ENCODE measurements at regions not wholly inside any gene's neighbourhood (a gene's known extent, or its start where the extent isn't known, plus 50 kb on each side); places are given as distances from the start of the nearest gene placed in this dataset.
"Not testable (repeated sequence)": the region's sequence is repeated elsewhere in the genome, so short reads cannot be mapped to it uniquely, and the experiment has no call there.

DNA sequence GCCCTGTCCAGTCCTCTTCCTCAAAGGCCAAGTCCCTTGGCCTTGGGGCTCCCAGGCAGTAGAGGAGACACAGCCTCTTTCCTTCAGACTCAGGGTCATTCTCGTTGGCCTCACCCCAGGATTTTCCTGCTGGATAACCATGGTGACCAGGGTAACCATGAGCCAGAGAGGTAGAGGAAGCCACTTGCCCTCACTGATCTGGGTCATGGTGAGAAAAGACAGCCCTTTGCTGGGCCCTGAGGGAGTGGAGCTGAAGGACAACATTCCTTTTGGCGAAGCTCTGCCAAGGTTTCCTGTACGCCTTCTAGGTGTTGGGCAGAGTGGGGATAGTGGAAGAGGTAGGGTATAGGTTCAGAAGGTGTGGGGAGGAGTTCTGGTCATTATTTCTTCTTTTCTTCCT is 53.1 kb upstream of the WNT4 start:
- H3K27me3 Mint-ChIP-seq: peaks cover 30% of the 10 kb centered on the region
- H3K4me1 Mint-ChIP-seq: no peaks in the 10 kb centered on the region
- no peak for DNase-seq
- no peaks in the 10 kb centered on the region for H3K36me3 Mint-ChIP-seq
- CTCF ChIA-PET: interaction anchor here (0.6 kb wide), 1 partner anchor 186 kb away, joined by 4 read pairs; no protein-coding TSS in a partner anchor
- H3K9me3 Mint-ChIP-seq: no peaks in the 10 kb centered on the region
- no peak overlapping the region for H3K27ac Mint-ChIP-seq
- H3K4me3 Mint-ChIP-seq: no peak overlapping the region

DNA sequence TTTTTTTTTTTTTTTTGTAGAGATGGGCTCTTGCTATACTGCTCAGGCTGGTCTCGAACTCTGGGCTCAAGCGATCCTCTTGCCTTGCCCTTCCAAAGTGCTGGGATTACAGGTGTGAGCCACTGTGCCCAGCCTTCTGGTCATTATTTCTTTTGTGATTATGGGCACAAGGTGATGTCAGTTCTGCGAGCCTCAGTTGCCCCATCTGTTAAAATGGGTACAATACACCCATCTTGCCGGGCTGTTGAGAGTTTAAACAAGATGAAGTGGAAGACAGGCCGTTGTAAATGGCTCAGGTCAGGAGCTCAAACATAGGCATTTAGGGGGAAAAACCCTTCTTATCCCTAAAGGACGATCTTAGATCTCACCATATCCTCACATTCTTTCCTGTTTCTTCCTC is 53.7 kb upstream of the WNT4 start:
- peak overlapping the region; percentile 31 for H3K27ac Mint-ChIP-seq
- DNase-seq: no peak
- no peaks in the 10 kb centered on the region for H3K9me3 Mint-ChIP-seq
- H3K4me1 Mint-ChIP-seq: no peaks in the 10 kb centered on the region
- H3K36me3 Mint-ChIP-seq: no peaks in the 10 kb centered on the region
- no peak overlapping the region for H3K4me3 Mint-ChIP-seq
- CTCF ChIA-PET: interaction anchor here (0.6 kb wide), 1 partner anchor 185 kb away, joined by 4 read pairs; no protein-coding TSS in a partner anchor
- peaks cover 26% of the 10 kb centered on the region for H3K27me3 Mint-ChIP-seq

DNA sequence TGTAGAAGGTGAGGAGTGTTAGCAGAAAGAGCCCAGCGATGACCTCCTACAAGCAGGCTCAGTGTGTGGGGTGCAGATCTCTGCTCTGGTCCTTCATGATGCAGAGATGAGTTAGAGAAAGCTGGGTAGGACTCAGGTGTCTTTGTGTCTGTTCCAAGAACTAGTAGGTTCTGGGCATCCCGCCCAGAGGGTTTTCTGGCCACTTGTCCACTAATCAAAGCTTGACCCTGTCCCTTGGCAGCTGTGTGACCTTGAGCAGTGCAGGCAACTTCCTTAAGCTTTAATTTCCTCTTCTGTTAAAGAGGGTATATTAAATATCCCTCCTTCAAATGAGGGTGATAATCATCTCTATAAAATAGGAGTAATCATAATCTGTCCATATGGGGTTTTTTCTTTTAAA is 54.7 kb upstream of the WNT4 start:
- DNase-seq: no peak
- Mint-ChIP-seq H3K36me3 (no peaks in the 10 kb centered on the region), H3K4me1 (no peaks in the 10 kb centered on the region), H3K27me3 (peaks cover 25% of the 10 kb centered on the region), H3K4me3 (no peak overlapping the region), H3K27ac (no peak overlapping the region), H3K9me3 (no peaks in the 10 kb centered on the region)
- CTCF ChIA-PET: no interaction called here

DNA sequence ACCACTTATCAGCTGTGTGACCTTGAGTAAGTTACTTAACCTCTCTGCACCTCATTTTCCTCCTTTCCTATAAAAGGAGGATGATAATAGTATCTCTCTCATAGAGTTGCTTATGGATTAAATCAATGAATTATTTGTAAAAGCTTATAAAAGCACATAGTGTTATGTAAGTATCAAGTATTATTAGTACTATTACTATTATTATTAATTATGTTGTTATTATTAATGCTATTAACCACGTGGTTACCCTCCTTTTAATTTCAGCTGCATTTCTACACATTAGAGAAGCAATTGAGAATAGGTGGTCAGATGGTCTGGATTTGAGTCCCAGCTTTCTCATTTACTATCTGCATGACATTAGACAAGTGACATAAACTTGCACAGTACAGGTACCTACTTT is 58.1 kb upstream of the WNT4 start:
- H3K27ac Mint-ChIP-seq: no peak overlapping the region

DNA sequence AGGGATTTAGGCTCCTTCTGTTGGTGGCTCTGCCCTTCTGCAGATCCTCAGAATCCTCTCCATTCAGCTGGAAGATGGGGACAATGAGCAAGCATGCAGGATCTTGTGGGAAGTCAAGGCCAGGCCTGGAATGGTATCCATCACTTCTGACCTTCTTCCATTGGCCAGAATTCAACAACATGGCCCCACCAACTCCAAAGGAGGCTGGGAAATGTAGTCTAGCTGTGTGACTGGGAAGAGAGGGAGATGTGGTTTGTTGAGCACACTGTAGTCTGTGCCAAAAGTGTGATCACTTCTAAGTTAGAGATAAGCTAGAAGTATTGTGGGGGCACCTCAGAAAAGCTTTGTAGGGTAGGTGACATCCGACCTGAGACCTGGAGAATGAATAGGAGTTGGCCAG is 60.4 kb upstream of the WNT4 start:
- no peak for DNase-seq
- Mint-ChIP-seq H3K36me3 (no peaks in the 10 kb centered on the region), H3K4me1 (no peaks in the 10 kb centered on the region), H3K27ac (no peak overlapping the region), H3K4me3 (no peak overlapping the region), H3K9me3 (no peaks in the 10 kb centered on the region), H3K27me3 (peaks cover 45% of the 10 kb centered on the region)
- CTCF ChIA-PET: no interaction called here

More for the DNA sequence above, 58.1 kb upstream of the WNT4 start:
- CTCF ChIA-PET: no interaction called here
- no peaks in the 10 kb centered on the region for H3K4me1 Mint-ChIP-seq
- H3K4me3 Mint-ChIP-seq: no peak overlapping the region
- H3K36me3 Mint-ChIP-seq: no peaks in the 10 kb centered on the region
- H3K9me3 Mint-ChIP-seq: no peaks in the 10 kb centered on the region
- DNase-seq: no peak
- H3K27me3 Mint-ChIP-seq: peaks cover 39% of the 10 kb centered on the region

DNA sequence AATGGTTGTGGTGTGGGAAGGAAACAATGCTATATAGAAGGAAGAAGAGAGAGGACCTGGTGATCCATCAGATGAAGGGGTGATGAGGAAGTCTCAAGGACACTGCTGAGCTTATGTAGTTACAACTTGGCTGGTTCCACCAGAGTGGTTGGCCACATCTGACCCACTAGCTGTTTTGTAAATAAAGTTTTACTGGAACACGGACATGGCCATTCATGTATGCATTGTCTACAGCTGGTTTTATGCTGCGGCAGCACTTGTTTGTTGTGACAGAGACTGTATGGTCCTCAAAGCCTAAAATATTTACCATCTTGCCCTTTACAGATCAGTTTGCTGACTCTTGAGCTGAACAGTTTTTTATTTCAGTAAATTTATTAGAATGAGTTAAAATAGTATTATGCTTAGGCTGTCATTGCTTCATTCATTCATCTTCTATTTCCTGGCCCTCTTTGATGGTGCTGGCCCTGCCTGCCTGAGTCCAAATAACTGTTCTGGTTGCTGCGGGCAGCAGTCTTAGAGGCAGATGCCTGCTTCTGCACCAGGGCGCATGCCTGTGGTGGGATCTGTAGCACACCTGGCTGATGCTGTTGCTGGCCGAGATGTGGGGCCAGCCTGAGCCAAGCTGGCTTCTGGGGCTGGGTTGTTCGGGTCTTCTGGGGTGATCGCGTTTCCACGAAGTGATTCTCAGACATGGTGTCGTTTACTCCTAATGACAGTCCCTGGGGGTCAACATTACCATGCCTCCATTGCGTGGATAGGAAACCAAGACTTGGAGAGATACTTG is 61.4 kb upstream of the WNT4 start:
- CTCF ChIA-PET: no interaction called here
- Mint-ChIP-seq H3K27ac (no peak overlapping the region), H3K9me3 (no peaks in the 10 kb centered on the region), H3K27me3 (peaks cover 54% of the 10 kb centered on the region), H3K4me3 (no peak overlapping the region), H3K36me3 (no peaks in the 10 kb centered on the region), H3K4me1 (no peaks in the 10 kb centered on the region)
- DNase-seq: no peak

DNA sequence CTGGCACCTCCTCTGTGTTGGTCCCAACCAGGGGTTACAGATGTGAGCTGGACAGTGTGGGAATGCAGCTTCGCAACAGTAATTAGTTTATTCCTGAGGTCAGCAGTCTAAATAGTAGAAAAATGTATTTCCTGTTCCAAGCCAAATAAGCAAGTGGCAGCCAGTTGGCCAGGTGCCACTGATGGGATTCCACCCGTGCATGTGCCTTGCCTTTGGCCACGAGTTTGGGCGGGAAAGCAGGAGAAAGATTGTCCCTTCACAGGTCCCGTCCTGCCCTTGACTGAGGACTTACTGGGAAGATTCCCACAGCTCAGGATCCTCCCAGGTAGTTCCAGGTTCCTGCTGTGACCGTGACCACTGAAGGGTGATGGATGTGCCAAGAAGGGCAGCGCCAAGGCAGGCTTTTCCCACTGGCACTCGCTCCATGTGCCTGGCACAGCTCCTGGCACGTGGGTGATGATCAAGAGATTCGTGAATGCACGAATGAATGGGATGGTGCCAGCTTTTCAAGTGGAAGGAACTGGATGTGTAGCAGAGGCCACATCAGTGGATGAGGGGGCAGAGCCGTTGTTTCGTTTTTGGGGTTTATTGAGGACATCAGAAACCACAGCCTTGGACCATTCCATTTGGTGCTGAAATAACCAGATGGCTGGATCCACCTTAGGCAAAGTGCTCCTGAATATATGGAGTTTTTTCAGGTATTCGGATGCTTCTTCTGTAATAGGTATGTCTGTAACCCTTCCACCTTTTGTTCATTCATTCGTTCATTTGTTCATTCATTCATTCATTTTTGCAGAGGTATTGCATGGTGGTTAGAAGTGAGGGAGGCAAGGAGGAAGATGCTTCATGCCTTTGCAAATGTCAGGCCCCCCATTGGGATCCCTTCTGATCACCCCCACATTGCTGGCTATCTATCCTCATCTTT is 62.4 kb upstream of the WNT4 start:
- CTCF ChIA-PET: no interaction called here
- H3K27ac Mint-ChIP-seq: no peak overlapping the region
- DNase-seq: no peak
- no peaks in the 10 kb centered on the region for H3K36me3 Mint-ChIP-seq
- no peaks in the 10 kb centered on the region for H3K4me1 Mint-ChIP-seq
- H3K9me3 Mint-ChIP-seq: no peaks in the 10 kb centered on the region
- H3K4me3 Mint-ChIP-seq: no peak overlapping the region
- H3K27me3 Mint-ChIP-seq: peaks cover 63% of the 10 kb centered on the region

DNA sequence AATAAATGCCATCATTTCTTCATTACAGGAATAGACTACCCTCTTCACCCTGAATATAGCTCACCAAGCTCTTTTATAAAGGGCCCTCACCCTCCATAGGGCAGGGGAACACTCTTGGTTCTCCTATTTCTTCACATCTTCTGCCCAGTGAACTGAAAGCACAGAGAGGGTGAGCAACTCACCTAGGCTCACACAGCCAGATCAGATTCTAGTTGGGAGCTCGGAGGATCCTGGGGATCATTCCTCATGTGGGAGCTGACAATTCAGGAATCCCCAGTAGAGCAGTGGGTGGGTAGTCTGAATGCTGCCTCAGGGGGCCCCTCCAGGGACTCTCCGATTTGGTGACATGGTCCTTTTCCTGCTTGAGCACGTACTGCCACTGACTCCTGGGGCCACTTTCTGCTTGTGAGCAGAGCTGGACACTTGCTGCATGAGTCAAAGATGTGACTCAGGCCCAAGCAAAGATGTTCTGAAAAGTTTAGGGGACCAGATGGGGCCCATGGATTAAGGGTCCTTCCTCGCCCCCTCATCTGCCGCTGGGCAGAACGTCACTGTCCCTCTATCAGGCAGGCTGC is 63.7 kb upstream of the WNT4 start:
- CTCF ChIA-PET: no interaction called here
- H3K27me3 Mint-ChIP-seq: peaks cover 72% of the 10 kb centered on the region
- H3K4me1 Mint-ChIP-seq: no peaks in the 10 kb centered on the region

DNA sequence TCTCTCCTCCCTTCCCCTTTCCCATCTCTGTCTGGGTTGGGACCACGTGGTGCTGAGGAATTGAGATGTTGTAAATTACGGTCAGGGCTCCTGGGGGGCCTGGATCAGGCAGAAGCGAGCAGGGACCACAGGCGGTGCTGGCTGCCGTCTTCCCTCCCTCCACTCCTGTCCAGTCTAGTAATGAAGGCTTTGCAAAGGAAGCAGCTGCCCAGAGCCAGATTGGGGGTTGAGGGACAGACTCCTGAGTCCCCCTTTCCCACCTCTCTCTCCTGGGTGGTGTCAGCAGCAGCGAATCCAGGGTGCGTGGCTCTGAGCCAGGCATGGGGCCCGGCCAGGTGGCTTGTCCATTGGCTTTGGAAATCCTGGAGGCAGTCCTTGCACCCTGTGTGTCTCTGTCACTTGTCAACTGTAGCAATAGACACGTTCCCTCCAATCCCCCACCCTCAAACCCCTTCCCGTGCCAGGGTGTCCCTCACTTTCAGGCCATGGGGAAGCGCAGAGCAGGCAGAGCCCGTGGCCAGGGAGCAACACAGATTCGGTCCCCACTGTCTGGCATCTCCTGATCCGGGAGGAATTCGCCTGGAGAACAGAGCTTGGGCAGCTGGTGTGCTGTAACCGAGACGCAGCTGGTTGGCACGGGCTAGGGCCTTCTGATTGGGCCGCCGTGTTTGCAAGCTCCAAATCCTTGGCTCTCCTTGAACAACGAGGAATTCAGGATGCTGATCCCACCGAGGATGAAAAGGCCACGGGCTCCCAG is 64.8 kb upstream of the WNT4 start:
- Mint-ChIP-seq H3K4me1 (no peaks in the 10 kb centered on the region), H3K27ac (no peak overlapping the region), H3K36me3 (no peaks in the 10 kb centered on the region), H3K9me3 (no peaks in the 10 kb centered on the region), H3K27me3 (peaks cover 79% of the 10 kb centered on the region), H3K4me3 (no peak overlapping the region)
- CTCF ChIA-PET: no interaction called here
- DNase-seq: no peak

More for the DNA sequence above, 63.7 kb upstream of the WNT4 start:
- Mint-ChIP-seq H3K4me3 (no peak overlapping the region), H3K27ac (no peak overlapping the region), H3K9me3 (no peaks in the 10 kb centered on the region), H3K36me3 (no peaks in the 10 kb centered on the region)
- DNase-seq: no peak

DNA sequence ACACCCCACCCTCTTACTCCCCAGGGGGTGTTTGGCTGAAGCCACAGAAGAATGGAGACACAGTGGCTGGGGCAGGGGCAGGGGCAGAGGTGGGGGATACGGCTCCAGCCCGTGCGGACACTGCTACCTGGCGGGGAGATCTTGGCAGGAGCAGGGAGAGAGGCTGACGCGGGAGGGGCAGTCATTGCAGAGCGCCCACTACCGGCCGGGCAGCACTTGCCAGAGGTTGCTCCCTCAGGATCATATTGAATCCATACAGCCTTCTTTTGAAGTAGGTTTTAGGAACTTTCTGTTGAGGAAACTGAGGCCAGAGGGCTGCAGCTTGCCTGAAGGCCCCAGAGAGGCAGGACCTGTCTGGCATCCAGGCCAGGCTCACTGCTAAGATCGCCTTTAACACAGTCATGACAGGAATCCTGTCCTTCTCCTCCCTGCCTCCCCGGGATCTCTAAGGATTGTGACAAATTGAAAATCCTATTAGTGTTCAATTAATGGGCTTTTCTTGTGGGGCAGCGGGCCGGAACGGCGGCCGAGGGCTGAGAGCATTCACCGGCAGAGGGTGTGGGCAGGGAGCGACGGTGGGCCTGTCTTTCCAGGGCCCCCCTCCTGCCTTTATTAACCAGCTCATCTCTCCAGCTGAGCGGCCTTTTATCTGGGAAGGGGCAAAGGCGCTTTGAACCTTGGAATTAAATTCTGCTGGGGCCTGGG is 65.5 kb upstream of the WNT4 start:
- Mint-ChIP-seq H3K9me3 (no peaks in the 10 kb centered on the region), H3K4me1 (no peaks in the 10 kb centered on the region), H3K36me3 (no peaks in the 10 kb centered on the region), H3K27me3 (peaks cover 83% of the 10 kb centered on the region), H3K27ac (no peak overlapping the region), H3K4me3 (no peak overlapping the region)
- CTCF ChIA-PET: no interaction called here
- DNase-seq: no peak

DNA sequence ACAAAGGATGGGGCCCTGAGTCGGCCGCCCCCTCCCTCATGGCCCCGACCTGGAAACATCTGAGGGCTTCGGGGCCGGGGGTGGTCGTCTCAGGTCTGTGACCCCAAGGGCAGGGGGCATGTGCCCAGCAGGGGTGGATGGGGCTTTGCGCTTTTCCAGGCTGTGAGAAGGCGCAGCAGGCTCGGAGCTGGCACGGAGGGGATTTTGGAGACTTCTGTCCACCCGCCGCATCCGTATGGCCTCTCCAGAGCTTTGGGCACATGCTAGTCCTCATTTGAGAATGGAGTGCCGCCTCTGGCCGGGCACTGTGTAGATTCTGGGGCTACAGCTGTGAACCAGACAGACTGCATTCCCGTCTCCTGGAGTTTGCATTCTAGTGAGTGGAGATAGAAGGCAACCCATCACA is 66.1 kb upstream of the WNT4 start:
- H3K27me3 Mint-ChIP-seq: peaks cover 78% of the 10 kb centered on the region
- no peaks in the 10 kb centered on the region for H3K9me3 Mint-ChIP-seq
- DNase-seq: no peak
- no peaks in the 10 kb centered on the region for H3K4me1 Mint-ChIP-seq
- H3K4me3 Mint-ChIP-seq: no peak overlapping the region
- CTCF ChIA-PET: no interaction called here
- no peaks in the 10 kb centered on the region for H3K36me3 Mint-ChIP-seq
- H3K27ac Mint-ChIP-seq: no peak overlapping the region

DNA sequence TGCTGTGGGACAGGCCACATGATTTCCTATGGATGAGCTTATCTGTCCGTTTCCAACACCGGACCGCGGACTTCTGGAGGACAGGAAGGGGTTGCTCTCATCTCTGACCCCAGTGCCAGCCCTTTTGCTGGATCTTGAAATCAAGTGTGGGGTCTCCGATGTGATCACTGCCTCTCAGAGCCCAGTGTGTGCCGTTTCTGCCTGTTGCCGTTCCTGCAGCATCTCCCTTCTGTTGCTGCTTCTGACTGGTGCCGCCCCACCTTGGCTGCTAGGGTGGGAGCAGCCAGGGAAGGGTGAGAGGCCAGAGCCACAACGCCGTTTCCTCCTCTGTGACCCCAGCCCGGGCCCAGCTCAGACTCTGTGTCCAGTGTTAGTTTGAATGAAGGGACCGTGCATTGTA is 67.3 kb upstream of the WNT4 start:
- CTCF ChIA-PET: no interaction called here
- no peaks in the 10 kb centered on the region for H3K4me1 Mint-ChIP-seq
- DNase-seq: no peak
- no peaks in the 10 kb centered on the region for H3K9me3 Mint-ChIP-seq
- H3K4me3 Mint-ChIP-seq: no peak overlapping the region
- no peaks in the 10 kb centered on the region for H3K36me3 Mint-ChIP-seq
- peaks cover 79% of the 10 kb centered on the region for H3K27me3 Mint-ChIP-seq
- no peak overlapping the region for H3K27ac Mint-ChIP-seq

DNA sequence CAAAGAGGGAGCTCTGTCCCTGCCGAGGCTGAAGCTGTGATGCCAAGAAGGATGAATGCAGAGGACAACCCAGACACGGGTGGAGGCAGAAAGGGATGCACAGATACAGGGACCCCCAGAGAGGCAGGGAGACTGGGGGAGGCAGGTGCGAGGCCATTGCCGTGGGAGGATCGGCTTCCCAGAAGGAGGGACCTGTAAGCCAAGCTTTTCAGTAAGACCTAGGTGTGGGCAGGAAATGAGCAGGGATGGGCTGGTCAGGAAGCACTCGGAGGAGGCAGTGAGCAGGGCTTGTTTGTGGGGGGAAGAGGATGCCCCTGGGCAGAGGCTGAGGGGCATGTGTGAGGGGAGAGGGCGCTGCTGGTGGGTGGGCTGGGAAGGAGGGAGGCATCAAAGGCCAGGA is 67.7 kb upstream of the WNT4 start:
- CTCF ChIA-PET: no interaction called here
- Mint-ChIP-seq H3K27ac (no peak overlapping the region), H3K36me3 (no peaks in the 10 kb centered on the region), H3K9me3 (no peaks in the 10 kb centered on the region), H3K4me3 (no peak overlapping the region), H3K27me3 (peaks cover 79% of the 10 kb centered on the region), H3K4me1 (no peaks in the 10 kb centered on the region)
- DNase-seq: no peak

DNA sequence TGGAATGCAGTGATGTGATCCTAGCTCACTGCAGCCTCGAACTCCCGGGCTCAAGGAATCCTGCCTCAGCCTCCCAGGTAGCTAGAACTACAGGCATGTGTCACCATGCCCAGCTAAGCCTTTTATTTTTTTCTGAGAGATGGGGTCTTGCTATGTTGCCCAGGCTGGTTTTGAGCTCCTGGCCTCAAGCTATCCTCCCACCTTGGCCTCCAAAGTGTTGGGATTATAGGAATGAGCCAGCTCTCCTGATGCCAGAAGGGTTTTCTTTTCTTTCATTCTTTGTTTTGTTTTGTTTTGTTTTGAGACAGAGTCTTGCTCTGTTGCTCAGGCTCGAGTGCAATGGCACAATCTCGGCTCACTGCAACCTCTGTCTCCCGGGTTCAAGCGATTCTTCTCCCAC is 68.6 kb upstream of the WNT4 start:
- peaks cover 86% of the 10 kb centered on the region for H3K27me3 Mint-ChIP-seq
- H3K4me1 Mint-ChIP-seq, H3K4me3 Mint-ChIP-seq, H3K9me3 Mint-ChIP-seq, H3K36me3 Mint-ChIP-seq, DNase-seq, H3K27ac Mint-ChIP-seq, CTCF ChIA-PET: not testable (repeated sequence)

All from activated naive CD4-positive, alpha-beta T cell treated with anti-CD3 and anti-CD28 coated beads, Interleukin-2, amount 10 ng/mL, durations not matched to agents 7 days and 5 days (primary cell).